ENCODE measurements at regions not wholly inside any gene's neighbourhood (a gene's known extent, or its start where the extent isn't known, plus 50 kb on each side); places are given as distances from the start of the nearest gene placed in this dataset.

GRCh38 chr2:67013821-67014220 is 383.3 kb upstream of the ETAA1 start:
- Histone ChIP-seq H3K4me3 (no peak overlapping the region), H3K36me3 (no peaks in the 10 kb centered on the region), H3K27me3 (no peaks in the 10 kb centered on the region), H3K4me1 (no peaks in the 10 kb centered on the region), H3K27ac (no peak overlapping the region), H3K9me3 (peaks cover 0 to 5% (median 0%) of the 10 kb centered on the region in 11 donors)
- intact Hi-C loops (cut with DNase I), result no loop called here
- DNase-seq (no peak), ATAC-seq (no peak)
- WGBS, 2 donors, result 45 to 46% methylated on average over 1 of the region's 1 CpG
- no peak for TF ChIP-seq CTCF (IDR thresholded peaks at IDR 0.05)

DNA sequence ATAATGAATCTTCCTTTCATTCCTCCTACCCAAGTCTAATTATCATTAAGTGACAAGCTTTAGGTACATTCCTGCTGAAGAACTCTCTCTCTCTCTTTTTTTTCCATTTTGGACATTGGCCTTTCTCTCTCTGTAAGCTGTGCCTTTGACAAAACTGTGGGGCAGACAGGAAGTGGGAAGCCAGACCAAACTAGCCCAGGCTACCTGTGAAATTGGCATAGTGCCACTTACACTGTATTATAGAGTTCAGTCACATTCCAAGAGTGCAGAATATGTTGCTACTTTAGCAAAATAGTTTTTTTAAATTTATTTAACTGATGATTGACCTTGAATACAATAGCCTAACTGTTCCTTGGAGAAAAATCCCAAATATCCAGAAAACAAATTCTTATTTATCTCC is 381.5 kb upstream of the ETAA1 start:
- Histone ChIP-seq H3K27me3 (no peaks in the 10 kb centered on the region), H3K27ac (no peak overlapping the region), H3K4me1 (no peaks in the 10 kb centered on the region), H3K4me3 (no peak overlapping the region), H3K9me3 (peaks cover 0 to 6% (median 0%) of the 10 kb centered on the region in 11 donors), H3K36me3 (no peaks in the 10 kb centered on the region)
- DNase-seq, result no peak
- no peak for TF ChIP-seq CTCF (IDR thresholded peaks at IDR 0.05)
- ATAC-seq, result no peak
- intact Hi-C loops (cut with DNase I), result no loop called here

- Histone ChIP-seq H3K36me3 (no peaks in the 10 kb centered on the region), H3K27me3 (no peaks in the 10 kb centered on the region), H3K4me3 (no peak overlapping the region), H3K9me3 (peaks cover 0 to 6% (median 0%) of the 10 kb centered on the region in 11 donors), H3K4me1 (no peaks in the 10 kb centered on the region), H3K27ac (no peak overlapping the region)
- WGBS, 2 donors, result 90 to 91% methylated on average over 1 of the region's 1 CpG
- intact Hi-C loops (cut with DNase I), result no loop called here
- no peak for ATAC-seq
- no peak for TF ChIP-seq CTCF (IDR thresholded peaks at IDR 0.05)
- no peak for DNase-seq
Measured at GRCh38 chr2:67018301-67018700, 378.8 kb upstream of the ETAA1 start.

GRCh38 chr2:67032076-67032475 is 365.1 kb upstream of the ETAA1 start:
- Histone ChIP-seq H3K27ac (no peak overlapping the region), H3K4me1 (no peaks in the 10 kb centered on the region), H3K4me3 (no peak overlapping the region), H3K27me3 (no peaks in the 10 kb centered on the region), H3K9me3 (peaks cover 0 to 10% (median 0%) of the 10 kb centered on the region in 11 donors), H3K36me3 (no peaks in the 10 kb centered on the region)
- DNase-seq (no peak), ATAC-seq (no peak)
- WGBS, 2 donors, result 59 to 63% methylated on average over 2 of the region's 2 CpGs
- no peak for TF ChIP-seq CTCF (IDR thresholded peaks at IDR 0.05)
- intact Hi-C loops (cut with DNase I), result no loop called here

- no peak overlapping the region for H3K4me3 ChIP-seq
- no peak for ATAC-seq
- H3K36me3 ChIP-seq, result no peaks in the 10 kb centered on the region
- no peak for TF ChIP-seq CTCF (IDR thresholded peaks at IDR 0.05)
- H3K9me3 ChIP-seq, result no peaks in the 10 kb centered on the region
- no peak overlapping the region for H3K27ac ChIP-seq
- H3K27me3 ChIP-seq, result no peaks in the 10 kb centered on the region
- DNase-seq, result no peak
- H3K4me1 ChIP-seq, result no peaks in the 10 kb centered on the region
- intact Hi-C loops (cut with DNase I), result no loop called here
- WGBS, 2 donors, result 86 to 87% methylated on average over 5 of the region's 5 CpGs
Measured at GRCh38 chr2:67036444-67036843, 360.7 kb upstream of the ETAA1 start.
